Lung microvascular endothelial cell (primary cell): ENCODE measurements at regions not wholly inside any gene's neighbourhood (a gene's known extent, or its start where the extent isn't known, plus 50 kb on each side); places are given as distances from the start of the nearest gene placed in this dataset.

ENCODE experiments used
- DNase-seq, 2 donors: peaks; one replicate each; pipeline versions ENCODE4 v3.0.0 to v3.0.0-alpha.2; 2010; ENCODE audit warnings: low read depth in 2 of 2

DNA sequence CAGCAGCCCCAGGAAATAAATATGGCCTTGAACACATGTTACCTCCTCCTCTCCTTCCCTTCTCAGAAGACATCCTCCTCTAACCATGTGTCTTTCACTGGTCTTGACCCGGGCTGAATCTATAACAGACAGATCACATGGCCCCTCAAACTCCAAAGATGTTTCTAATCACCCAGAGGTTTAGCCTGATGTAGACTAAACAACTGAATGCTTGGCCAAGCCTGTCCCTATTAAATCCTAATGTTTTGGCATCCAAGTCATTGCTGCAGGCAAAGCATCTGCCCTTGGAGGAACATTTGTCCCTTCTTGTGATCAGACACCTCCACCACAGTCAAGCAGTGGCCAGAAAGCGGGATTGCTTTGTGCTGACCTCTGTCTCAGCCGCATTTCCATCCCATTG is 65.5 kb downstream of the ANKRD60 start:
- DNase-seq, result no peak

DNA sequence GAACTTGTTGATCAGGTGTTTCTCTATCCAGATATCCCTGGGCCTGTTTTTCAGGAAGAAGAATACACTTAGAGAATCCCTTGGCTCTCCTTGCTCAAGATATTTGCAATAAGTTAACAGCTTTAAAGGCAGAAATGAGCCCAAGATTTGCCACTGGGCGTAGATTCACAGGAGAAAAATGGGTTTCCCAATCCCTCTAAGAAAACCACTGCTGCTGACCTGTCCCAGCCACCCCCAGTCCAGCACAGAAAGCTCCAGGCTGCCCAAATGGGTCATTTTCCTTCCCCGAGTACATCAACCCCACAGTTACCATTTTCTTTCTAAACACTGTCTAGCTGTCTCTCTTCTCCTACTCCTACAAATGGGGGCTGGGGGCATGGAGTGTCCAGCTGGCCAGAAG is 67.3 kb downstream of the ANKRD60 start:
- no peak for DNase-seq

DNA sequence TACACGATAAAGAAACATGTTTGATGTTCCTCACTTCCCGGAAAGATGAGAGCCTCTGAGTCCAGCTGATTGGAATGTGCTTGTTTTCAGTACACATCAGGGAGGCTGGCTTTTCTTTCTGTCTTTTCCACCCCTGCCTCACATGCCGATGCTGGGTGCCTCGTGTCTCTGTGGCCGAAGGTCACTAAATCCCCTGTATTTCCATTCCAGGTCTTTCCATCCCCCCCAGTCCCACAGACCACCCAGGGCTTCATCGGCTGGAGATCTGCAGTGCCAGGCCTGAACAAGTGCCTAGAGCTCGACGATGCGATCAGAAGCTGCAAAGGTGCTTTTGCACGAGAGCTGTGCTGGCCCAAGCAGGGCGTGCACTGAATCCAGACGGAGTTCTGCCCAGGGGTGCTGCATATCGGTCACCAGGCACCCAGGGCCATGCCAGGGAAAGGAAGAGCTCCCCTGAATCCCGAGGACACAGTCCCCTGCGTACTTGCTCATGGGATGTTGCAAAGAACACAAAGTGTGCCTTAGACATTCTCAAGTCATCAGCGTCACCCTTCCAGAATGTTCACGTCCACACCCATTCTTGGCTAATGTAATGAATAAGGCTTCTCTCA is 67.9 kb downstream of the ANKRD60 start:
- no peak for DNase-seq

DNA sequence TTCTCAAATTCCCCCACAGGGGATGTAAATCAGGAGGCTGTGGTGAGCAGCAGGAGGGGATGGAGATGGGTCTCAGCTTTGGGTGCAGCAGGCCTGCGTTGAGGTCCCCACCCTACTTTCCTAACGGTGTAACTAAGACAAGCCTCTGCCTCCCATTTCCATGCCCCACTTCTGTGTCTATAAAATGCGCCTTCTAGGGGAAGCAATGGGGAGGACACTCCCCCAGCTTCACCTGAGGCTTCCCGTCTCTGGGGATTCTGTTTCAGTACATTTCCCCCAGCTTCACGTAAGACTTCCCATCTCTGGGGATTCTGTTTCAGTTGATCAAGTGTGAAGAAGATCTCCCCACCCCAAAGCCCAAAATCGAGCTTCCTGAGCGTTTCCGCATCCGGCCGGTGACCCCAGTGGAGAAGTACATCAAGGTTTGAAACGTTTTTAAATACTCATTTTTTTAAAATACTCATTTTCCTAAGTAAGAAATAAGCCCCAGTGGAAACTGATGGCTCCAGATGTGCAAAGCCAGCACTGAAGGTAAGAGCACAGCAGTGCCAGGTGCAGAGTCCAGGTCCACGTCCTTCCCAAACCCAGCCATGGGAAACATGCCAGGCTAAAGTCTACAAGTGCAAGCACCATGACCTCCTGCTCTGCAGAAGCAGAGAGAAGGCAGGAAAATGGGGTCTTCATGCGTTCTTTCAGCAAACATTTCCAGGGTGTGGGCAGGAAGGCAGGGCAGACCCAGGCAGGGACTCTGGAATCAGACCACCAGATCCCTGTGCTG is 73.1 kb downstream of the ANKRD60 start:
- DNase-seq, result no peak

DNA sequence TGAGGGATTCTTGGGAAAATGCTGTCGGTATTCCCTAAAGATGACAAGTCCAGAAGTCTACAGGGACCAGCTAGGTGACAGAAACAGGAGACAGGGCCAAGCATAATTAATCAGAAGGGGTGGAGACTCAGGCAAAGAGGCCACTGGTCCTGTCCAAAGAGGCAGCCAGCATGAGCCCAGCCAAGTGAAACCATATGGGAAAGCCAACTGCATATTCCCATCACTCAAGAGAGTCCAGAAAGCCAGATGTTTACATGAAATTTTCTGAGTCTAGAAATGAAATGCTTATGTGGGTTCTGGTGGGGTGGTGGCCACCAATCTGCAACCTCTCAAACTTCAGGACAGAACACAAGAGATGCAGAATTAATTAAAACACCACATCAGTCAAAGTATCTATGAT is 74.3 kb downstream of the ANKRD60 start:
- no peak for DNase-seq

DNA sequence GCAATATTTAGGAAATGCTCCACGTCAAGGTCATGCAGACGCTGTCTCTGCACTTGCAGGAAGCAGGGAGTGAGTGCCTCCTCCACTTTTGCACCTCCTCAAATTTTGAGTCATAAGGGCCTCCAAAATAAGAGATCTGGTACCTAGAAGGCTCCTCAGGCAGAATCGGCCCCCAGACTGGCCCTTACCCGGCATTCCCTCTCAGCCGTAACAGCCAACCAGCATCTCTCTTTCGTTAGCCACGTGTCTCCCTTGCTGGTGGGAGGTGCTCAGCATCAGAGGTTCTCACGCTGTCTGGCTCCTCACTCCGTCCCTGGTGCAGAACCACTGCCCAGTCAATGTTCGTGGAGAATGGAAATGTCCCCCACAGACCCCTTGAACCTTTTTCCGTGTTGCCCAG is 75.3 kb downstream of the ANKRD60 start:
- DNase-seq, result no peak

DNA sequence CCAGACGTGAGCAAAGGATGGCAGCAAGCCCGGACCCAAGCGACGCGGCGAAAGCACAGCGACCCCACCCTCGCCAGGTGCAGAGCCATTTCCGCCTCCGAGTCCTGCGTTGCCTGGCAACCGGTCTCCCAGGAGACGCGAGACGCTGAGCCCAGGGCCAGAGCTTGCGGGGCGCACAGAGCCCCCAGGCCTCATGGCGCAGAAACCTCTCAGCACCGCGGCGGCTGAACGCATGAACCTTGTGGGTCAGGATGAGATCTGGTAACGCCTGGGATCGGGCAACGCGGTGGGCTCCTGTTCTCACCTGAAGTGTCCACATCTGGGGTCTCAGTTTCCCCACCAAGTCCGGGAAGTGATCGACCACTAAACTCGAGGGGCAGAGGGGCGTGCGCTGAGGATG is 77.7 kb downstream of the ANKRD60 start:
- no peak for DNase-seq

DNA sequence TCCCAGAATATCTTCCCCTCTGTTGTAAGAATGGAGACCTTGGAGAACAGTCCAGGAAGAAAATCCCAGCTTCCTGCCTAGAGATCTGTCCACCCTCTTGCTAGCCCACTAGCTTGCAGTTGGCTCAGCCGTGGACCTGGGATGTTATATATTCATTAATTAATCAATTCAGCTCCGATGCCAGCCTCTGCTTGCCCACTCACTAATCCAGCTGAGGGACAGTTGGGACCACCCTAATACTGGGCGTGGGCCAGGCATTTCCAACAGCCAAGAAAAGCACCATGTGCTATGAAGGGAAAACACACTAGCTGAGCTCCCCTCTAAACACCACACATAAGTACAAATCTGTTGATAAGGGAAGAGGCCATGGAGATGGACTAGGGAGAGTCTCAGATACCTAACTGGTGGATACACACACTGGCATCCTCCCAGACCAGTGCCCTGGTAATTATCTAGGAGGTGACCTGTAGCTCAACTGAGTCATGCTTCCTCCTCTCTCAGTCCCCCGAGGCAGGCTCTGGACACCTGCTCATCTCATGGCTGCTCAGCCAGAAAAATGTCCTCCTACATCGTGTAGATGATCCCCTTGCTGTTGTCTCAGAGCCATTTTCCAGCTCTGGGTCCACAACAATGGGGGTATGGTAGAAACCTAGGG is 78.9 kb downstream of the ANKRD60 start:
- no peak for DNase-seq

DNA sequence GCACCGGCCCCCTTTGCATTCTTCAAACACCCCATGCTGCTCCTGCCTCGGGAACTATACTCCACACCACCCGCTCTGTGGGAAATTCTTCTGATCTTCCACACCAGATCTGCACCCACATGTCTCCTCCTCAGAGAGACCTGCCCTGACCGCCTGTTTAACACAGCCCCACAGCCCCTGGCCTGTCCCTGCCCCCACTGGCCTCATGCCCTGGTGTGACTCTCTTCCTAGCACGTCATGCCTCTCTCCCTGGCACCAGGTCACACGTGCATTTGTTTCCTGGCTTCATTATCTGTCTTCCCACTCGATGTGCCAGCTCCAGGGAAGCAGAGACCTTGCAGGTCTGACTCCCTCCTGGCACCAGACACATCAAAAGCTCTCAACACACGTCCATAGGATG is 79.6 kb downstream of the ANKRD60 start:
- no peak for DNase-seq

DNA sequence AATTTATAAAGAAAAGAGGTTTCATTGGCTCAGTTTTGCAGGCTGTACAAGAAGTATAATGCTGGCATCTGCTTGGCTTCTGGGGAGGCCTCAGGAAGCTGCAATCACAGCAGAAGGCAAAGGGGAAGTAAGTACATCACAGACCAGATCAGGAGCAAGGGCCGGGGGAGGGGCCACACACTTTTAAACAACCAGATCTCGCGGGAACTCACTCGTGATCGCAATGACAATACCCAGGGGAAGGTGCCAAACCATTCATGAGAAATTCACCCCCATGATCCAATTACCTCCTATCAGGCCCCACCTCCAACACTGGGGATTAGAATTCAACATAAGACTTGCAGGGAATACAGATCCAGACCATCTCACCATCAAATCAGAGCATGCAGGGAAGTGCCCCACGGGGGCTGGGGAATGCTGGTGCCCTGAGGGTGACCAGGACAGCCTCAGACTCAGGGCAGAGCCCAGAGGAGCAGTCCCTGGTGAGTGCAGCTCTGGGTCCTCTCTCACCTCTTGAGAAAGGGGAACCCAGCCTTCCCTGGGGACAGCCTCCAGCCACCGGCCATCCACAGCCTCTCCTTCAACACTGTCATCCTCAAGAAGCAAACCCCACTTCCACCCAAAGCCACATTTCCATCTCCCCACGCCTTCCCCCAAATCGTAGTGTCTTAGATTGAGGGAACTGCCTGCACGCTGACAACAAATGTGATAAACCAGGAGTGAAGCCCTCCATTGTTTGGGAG is 80.7 kb downstream of the ANKRD60 start:
- DNase-seq, result no peak

DNA sequence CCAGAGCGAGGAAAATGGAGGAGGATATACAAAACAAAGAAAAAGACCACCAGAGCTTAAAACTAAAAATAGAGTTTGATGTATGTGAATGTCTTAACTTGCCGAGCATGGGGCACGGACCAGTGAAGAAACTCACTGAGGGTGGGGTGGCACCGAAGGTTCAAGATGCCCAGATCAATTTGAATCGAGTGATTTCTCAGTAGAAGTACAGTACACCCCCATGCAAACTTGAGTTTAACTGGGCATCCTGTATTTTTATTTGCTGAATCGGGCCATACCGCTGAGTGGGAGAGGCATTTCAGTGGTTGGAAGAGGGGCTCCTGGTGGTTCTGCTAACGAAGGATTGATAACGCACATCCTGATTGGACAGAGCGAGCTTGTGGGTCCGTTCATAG is 81.7 kb downstream of the ANKRD60 start:
- no peak for DNase-seq

DNA sequence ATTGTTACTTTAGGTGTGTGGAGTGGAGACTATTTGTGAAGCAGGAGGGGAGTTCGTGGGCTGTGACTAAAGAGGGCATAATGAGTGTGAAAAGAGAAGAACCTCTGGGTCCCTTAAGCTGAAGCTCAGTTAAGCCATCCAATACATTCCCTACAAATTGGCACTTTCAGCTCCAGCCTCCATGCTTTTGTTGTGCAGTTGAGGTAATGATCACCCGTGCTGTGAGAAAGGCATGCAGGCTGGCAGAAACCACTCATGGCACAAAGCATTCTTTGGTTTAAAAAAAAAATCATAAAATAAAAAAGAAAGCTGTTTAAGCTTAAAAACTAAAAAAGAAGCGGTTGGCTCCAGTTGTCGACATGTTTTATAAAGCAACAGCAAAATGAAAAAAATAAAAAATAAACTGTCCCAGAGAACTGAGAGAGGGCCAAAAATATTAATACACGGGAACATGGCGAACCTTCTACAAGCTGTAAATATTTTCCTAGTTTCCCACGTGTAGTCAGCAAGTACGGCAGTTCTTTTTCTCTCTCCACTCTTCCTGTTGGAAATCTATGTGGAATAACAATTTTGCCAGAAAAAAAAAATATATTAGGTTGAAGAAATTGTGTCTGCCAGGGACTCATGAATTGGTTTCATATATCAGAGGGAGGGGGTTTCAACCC is 82.2 kb downstream of the ANKRD60 start:
- no peak for DNase-seq

DNA sequence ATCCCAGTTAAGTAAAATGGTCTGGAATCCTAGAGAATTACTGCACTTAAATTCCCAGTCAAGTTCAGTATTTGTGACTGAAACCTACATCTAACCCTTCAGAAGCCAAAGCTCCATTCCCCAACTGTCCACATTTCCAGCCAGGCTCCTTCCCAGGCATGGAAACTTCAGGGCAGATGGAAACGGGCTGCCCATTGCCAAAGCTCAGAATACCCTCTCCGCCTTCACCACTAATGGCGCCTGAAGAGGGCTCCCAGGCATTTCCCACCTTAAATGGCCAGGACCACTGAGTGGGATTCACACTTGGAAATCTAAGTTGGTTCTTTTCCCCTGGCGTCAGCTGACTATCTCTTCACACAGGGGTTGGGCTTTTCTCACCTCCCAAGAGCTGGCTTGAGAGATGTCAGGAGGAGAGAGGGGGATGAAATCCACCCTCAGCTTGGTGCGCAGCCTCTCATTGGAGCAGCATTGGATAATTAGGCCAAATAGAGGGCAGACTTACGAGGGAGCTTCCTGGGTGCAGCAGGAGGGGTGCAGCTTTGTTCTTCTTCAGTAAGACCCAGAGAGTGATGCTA is 82.9 kb downstream of the ANKRD60 start:
- DNase-seq, result no peak

DNA sequence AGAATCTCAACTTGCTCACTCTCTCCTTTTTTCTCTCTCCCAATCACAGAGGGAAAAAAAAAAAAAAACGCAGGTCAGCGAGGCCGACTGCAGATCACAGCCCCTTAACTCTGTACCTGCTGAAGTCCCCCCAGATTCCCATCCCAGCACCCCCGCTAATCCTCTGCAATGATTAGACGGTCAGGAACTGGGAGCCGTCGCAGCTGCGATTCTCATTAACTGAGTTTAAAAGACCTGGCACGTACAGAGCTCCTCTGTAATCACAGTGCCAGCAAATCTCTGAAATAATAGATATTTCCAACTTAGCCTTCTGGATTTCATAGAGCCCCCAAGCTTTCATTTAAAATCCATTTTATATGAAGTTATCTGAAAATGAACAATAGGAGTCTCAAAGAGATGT is 84.4 kb downstream of the ANKRD60 start:
- no peak for DNase-seq

DNA sequence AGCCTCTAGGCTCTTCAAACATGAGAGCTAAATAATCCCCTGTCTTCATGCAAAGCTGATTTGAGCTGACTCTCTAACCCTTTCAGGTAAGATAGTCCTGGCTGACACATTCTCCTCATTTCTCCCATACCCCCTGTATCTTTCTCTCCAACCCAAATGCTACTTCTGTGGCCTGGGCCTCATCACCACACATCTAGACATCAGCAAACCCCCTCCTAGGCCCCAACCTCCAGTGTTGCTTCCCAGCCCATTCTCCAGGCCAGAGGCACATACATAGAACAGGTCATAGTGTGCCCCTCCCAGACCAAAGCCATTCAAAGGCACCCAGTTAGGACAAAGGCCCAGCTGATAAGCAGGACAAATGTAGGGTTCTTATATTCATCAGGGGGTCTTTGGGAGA is 84.9 kb downstream of the ANKRD60 start:
- DNase-seq, result no peak

DNA sequence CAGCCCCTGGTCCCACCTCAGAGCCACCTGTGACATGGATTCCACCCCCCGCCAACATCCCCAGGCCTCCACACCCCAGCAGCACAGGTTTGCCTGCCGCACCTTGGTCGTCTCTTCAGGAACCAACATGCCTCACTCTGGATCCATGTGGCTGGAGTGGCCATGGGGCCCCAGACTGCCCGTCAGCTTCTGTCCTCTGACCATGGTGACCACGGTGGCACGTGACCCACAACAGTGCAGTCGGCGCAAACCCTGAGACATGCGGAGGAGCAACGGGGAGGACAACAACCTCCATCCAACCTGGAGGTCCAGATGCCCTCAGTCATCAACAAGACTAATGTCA is 85.6 kb downstream of the ANKRD60 start:
- no peak for DNase-seq

DNA sequence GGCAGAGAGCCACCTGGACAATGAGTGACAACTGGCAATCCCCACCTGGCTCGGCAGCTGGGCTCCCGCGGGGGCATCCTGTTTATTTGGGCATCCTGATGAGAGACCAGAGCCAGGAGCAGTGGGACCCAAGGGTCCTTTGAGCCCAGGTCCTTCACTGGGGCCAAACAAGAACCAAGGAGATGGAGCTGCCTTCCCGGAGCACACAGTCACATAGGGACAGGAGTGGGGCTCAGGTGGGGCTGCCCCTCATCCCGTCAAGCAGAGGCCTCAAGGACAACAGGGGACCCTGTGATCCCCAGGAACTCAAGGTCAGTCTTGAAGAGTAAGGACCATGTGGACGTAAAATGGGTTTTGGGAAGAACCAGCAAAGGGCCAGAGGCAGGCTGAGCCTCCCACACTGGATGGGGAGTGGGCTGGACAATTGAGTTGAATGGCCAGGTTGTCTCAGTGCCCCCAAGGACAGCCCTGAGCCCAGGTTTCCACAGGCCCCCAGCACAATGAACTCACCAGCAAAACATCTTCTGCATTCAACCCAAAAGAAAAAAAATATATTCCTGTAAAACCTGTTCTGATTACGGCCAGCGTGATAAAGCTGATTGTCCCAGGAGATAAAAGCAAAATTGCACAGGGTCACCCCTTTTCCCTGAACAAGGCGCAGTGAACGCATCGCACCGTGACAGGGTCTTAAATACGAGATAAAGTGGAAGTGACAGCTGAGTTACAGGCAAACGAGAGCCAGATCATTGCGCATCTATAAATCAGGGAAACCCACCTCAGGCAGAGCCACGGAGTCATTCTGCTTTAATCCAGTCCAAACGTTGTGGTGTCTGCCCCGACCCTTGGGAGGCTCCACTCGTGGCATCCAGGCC is 86.2 kb downstream of the ANKRD60 start:
- DNase-seq, result no peak

DNA sequence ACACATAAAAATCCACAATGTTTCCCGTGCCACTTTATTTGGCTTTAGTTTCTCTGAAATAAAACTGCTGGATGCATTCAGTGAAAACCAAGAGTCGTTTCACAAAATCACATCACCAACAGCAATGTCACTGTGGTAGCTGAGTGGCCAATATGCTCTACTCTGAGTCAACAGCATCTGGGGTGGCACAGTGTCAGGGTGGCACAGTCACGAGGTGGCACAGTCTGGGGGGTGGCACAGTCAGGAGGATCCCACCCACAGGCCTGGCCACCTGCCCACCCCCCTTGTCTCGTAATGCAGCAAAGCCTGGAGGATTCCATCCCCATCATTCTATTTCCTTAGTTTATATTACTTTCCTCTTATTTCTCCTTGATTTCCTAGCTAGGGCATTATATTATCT is 87.0 kb downstream of the ANKRD60 start:
- DNase-seq, result no peak

DNA sequence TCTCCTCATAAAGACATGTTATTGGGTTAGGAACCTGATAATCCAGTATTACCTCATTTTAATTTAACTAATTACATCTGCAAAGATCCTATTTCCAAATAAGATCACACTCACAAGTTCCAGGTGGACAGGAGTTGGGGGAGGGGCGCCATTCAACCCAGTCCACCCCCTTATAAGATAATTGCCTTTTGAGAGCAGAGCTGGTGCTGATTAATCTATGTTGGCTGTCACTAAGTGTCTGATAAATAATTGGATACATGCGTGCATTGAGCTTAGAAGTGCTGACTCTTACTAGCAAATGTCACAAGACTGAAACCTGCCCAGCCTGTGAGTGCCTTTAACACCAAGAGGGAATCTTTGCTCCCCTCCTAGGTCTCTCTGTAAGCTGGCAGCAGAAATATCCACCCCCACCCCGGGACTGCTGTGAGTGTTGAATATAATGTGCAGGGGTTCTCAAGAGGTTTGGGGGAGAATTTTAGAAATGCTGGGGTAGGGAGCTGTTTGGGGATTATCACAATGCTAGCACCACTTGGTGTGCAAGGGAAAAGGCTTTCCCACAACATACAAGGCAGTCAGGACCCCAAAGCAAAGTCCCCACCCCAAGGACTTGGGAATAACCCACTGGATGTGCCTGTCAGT is 87.5 kb downstream of the ANKRD60 start:
- DNase-seq, result no peak
